Psoas muscle (tissue), 7 donors: ENCODE measurements at regions not wholly inside any gene's neighbourhood (a gene's known extent, or its start where the extent isn't known, plus 50 kb on each side); places are given as distances from the start of the nearest gene placed in this dataset.

Experiments
- ATAC-seq, 4 donors: fragments of 200-7000 bp; cut with Tn5 transposase; one replicate each; pipeline ENCODE4 v1.9.1; 2020; ENCODE audit warnings: moderate library complexity in 3 of 4, mild to moderate bottlenecking in 2 of 4
- DNase-seq, 2 donors: peaks; one replicate each; pipeline ENCODE4 v3.0.0-alpha.2; 2020
- H3K27ac ChIP-seq: fragments of 200-600 bp; one replicate; pipeline ENCODE4 v1.8.0; 2022
- H3K27me3 ChIP-seq, 3 donors: fragments of 200-600 bp in 1 of 3; one replicate each; pipeline versions ENCODE4 v1.6.1 to v1.8.0; 2013 to 2022; ENCODE audit warnings: low read length in 2 of 3, mild to moderate bottlenecking in 2 of 3, moderate library complexity in 1 of 3; ENCODE audit not compliant: insufficient read depth in 3 of 3
- H3K36me3 ChIP-seq, 2 donors: fragments of 200-600 bp in 1 of 2; one replicate each; pipeline versions ENCODE4 v1.6.1 to v1.8.0; 2013 to 2022; ENCODE audit warnings: low read depth in 1 of 2, mild to moderate bottlenecking in 1 of 2, moderate library complexity in 1 of 2; ENCODE audit not compliant: insufficient read depth in 1 of 2
- H3K4me1 ChIP-seq: fragments of 200-600 bp; one replicate; pipeline ENCODE4 v1.8.0; 2022
- H3K4me3 ChIP-seq: fragments of 200-600 bp; one replicate; pipeline ENCODE4 v1.8.0; 2022; ENCODE audit warnings: mild to moderate bottlenecking
- H3K9me3 ChIP-seq: fragments of 200-600 bp; one replicate; pipeline ENCODE4 v1.8.0; 2022
- WGBS, 3 donors: extraction: QIAGEN DNeasy Blood & Tissue Kit; methylation state at CpG; one replicate each; pipeline versions ENCODE4 v1.1.6 to v1.1.7; 2013; 5-methylcytosine and 5-hydroxymethylcytosine counted together
- intact Hi-C, 2 donors: fragments of 100-400 bp; cut with DNase I; formaldehyde crosslinking; loops; one replicate each; pipeline versions ENCODE4 v1.11.0 to v1.14.2; 2022
- TF ChIP-seq, protein P1 (sequence below): fragments of 200-600 bp; IDR thresholded peaks from one replicate; pipeline ENCODE4 v1.8.0; 2022; ENCODE audit warnings: antibody characterized with exemption
- donor health status: healthy with polysubstance abuse.
- donor health status: DM: no; HTN: no; CAD: no; lungs with moderate emphysema.
- donor health status: Bipolar disorder and iron deficiency.
- donor health status: healthy.
- donor health status: DM: yes; HTN: yes; CAD: no.
- donor health status: DM: no; HTN: no; CAD: no.
- donor health status: DM: yes; HTN: yes; CAD: no.

DNA sequence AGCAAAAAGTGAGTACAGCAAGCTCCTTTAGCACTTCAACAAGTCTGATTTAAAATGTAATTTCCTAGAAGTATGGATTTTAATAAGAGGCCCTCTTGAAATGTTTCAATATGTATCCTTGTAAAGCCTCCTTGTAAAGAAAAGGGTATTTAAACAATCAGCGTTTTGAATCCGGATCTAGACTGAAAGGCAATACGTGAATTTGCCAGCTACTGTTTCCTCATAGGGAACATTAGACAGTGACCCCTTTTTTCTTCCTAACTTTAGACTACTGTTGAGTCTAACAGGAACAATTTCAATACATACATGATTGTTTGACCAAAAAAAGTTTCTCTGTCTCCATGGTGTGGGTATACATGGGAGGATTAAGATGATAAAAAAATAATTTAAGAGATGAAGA, 395.0 kb downstream of the TFAP2A start:
- TF ChIP-seq, protein P1, sequence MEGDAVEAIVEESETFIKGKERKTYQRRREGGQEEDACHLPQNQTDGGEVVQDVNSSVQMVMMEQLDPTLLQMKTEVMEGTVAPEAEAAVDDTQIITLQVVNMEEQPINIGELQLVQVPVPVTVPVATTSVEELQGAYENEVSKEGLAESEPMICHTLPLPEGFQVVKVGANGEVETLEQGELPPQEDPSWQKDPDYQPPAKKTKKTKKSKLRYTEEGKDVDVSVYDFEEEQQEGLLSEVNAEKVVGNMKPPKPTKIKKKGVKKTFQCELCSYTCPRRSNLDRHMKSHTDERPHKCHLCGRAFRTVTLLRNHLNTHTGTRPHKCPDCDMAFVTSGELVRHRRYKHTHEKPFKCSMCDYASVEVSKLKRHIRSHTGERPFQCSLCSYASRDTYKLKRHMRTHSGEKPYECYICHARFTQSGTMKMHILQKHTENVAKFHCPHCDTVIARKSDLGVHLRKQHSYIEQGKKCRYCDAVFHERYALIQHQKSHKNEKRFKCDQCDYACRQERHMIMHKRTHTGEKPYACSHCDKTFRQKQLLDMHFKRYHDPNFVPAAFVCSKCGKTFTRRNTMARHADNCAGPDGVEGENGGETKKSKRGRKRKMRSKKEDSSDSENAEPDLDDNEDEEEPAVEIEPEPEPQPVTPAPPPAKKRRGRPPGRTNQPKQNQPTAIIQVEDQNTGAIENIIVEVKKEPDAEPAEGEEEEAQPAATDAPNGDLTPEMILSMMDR = no peak
- WGBS, 3 donors = 89 to 93% (median 92%) methylated on average over 3 of the region's 3 CpGs
- intact Hi-C loops = no loop called here
- Histone ChIP-seq H3K27me3 (no peaks in the 10 kb centered on the region), H3K27ac (no peak overlapping the region), H3K4me3 (no peak overlapping the region), H3K9me3 (no peaks in the 10 kb centered on the region), H3K4me1 (no peaks in the 10 kb centered on the region), H3K36me3 (no peaks in the 10 kb centered on the region)
- ATAC-seq (no peak), DNase-seq (no peak)

DNA sequence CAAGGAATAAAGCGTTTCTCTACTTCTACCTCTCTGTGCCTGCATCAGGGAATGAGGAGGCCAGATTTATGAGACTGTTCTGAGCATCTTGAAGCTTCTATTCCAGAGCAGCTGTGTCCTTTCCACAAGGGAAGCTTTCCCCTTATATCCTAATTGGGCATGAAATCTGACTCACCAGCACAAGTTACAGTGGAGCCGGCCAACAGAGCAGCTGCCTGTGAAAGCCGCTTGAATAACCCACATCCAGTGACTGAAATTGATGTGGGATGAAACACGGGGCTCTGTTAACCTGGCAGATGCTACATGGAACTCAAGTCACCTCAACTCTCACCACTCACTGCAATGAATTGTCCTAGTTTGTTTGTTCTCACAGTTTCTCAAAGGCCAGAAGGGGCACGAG, 400.3 kb downstream of the TFAP2A start:
- no peaks in the 10 kb centered on the region for H3K4me1 ChIP-seq
- DNase-seq = no peak
- intact Hi-C loops = no loop called here
- no peaks in the 10 kb centered on the region for H3K36me3 ChIP-seq
- no peaks in the 10 kb centered on the region for H3K9me3 ChIP-seq
- 17 to 22% (median 19%) methylated on average over 5 of the region's 5 CpGs for WGBS, 3 donors
- H3K4me3 ChIP-seq = no peak overlapping the region
- ATAC-seq = no peak
- H3K27ac ChIP-seq = no peak overlapping the region
- TF ChIP-seq, protein P1 = no peak
- H3K27me3 ChIP-seq = no peaks in the 10 kb centered on the region

DNA sequence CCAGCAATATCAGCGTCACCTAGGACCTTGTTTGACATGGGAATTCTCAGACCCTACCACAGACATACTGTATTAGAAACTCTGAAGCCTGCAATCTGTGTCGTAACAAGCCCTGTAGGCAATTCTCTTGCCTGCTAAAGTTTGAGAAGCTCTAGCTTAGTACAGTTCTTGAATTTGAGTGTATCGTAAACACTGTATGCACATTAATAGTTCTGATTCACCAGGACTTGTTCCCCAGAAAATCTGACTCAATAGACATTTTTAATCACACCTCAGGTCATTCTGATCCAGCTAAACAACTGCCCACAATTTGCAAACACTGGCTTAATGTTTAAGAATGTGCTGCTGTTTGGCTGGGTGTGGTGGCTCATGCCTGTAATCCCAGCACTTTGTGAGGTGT, 414.3 kb downstream of the TFAP2A start:
- Histone ChIP-seq H3K27me3 (no peaks in the 10 kb centered on the region), H3K4me3 (no peak overlapping the region), H3K4me1 (no peaks in the 10 kb centered on the region), H3K36me3 (no peaks in the 10 kb centered on the region), H3K27ac (no peak overlapping the region), H3K9me3 (no peaks in the 10 kb centered on the region)
- 88 to 92% (median 89%) methylated on average over 3 of the region's 3 CpGs for WGBS, 3 donors
- DNase-seq = no peak
- no peak for ATAC-seq
- intact Hi-C loops = no loop called here
- TF ChIP-seq, protein P1 = no peak

DNA sequence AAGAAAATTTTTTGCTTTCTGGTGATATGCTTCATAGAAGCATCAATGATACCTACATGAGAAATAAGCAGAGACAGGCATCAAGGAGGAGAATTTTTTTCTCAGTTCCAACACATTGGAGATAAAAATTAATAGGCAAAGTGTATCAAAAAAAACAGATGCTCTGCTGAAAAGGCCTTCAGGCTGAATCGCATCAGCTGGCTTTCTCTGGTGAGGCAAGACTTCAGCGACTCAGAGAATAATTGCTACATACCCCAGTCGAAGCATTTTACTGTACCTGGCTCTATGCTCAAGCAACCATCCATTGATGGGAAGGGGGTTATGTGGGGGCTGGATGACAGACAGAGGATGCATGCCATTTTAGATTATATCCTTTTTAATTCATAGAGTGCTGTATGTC, 415.1 kb downstream of the TFAP2A start:
- TF ChIP-seq, protein P1 = no peak
- WGBS, 3 donors = 57 to 75% (median 62%) methylated on average over 3 of the region's 3 CpGs

DNA sequence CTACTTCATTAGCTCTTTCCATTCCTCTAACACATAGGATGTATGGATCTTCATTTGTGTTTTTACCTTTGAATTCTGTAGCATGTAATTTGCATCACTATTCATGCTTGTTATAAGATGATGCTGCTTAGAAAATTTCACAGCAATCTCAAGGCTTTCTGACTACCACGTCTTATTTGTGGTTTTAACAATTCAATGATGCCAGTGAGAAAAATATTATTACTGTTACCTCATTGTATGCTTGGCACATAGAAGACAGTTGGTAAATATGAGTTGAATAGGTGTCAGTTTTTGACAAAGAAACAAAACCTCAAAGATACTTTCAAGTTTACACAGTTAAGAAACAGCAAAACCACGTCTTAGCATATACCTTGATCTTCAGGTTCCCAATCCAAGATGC, 428.6 kb downstream of the TFAP2A start:
- Histone ChIP-seq H3K36me3 (no peaks in the 10 kb centered on the region), H3K4me3 (no peak overlapping the region), H3K27me3 (no peaks in the 10 kb centered on the region), H3K4me1 (no peaks in the 10 kb centered on the region), H3K9me3 (no peaks in the 10 kb centered on the region), H3K27ac (no peak overlapping the region)
- 51 to 60% (median 54%) methylated on average over 2 of the region's 2 CpGs for WGBS, 3 donors
- intact Hi-C loops = no loop called here
- TF ChIP-seq, protein P1 = no peak
- DNase-seq (no peak), ATAC-seq (no peak)

More for the DNA sequence above, 415.1 kb downstream of the TFAP2A start:
- Histone ChIP-seq H3K9me3 (no peaks in the 10 kb centered on the region), H3K4me1 (no peaks in the 10 kb centered on the region), H3K36me3 (no peaks in the 10 kb centered on the region), H3K27me3 (no peaks in the 10 kb centered on the region), H3K4me3 (no peak overlapping the region), H3K27ac (no peak overlapping the region)
- no peak for ATAC-seq
- no peak for DNase-seq
- intact Hi-C loops = no loop called here
